Neutrophil (primary cell): ENCODE measurements at regions not wholly inside any gene's neighbourhood (a gene's known extent, or its start where the extent isn't known, plus 50 kb on each side); places are given as distances from the start of the nearest gene placed in this dataset.

Experiments used
- H3K27ac ChIP-seq: fragments of 200-600 bp; sonication (generic); 2 replicates; pipeline ENCODE4 v1.5.1; 2016; ENCODE audit warnings: mild to moderate bottlenecking, moderate library complexity
- H3K27me3 ChIP-seq: fragments of 200-600 bp; sonication (generic); 2 replicates; pipeline ENCODE4 v1.6.0; 2016; ENCODE audit warnings: mild to moderate bottlenecking
- H3K36me3 ChIP-seq: fragments of 200-600 bp; sonication (generic); 2 replicates; pipeline ENCODE4 v1.5.1; 2017
- H3K4me1 ChIP-seq, 2 experiments: fragments of 200-600 bp in 1 of 2; sonication (generic) in 1 of 2; 1 replicate in 1 of 2; 2 replicates in 1 of 2; pipeline versions ENCODE4 v1.5.1 to v1.6.1; 2013 to 2016; ENCODE audit warnings: low read depth in 1 of 2, low read length in 1 of 2, mild to moderate bottlenecking in 1 of 2, moderate library complexity in 1 of 2; ENCODE audit not compliant: control insufficient read depth in 1 of 2, insufficient read depth in 1 of 2
- H3K4me3 ChIP-seq, 2 experiments: fragments of 200-600 bp in 1 of 2; sonication (generic) in 1 of 2; 1 replicate in 1 of 2; 2 replicates in 1 of 2; pipeline ENCODE4 v1.5.1; 2013 to 2016; ENCODE audit warnings: low read depth in 1 of 2, low read length in 1 of 2, mild to moderate bottlenecking in 1 of 2, moderate library complexity in 1 of 2
- H3K9me3 ChIP-seq: fragments of 200-600 bp; sonication (generic); 2 replicates; pipeline ENCODE4 v1.5.1; 2016
- TF ChIP-seq, protein P1 (sequence below): fragments of 200-600 bp; sonication (generic); IDR thresholded peaks from 2 replicates; pipeline ENCODE4 v1.5.1; 2016; ENCODE audit warnings: antibody characterized with exemption

- H3K27ac ChIP-seq = no peak overlapping the region
- no peaks in the 10 kb centered on the region for H3K4me1 ChIP-seq
- no peaks in the 10 kb centered on the region for H3K36me3 ChIP-seq
- no peaks in the 10 kb centered on the region for H3K27me3 ChIP-seq
- no peak overlapping the region for H3K4me3 ChIP-seq
- TF ChIP-seq, protein P1, sequence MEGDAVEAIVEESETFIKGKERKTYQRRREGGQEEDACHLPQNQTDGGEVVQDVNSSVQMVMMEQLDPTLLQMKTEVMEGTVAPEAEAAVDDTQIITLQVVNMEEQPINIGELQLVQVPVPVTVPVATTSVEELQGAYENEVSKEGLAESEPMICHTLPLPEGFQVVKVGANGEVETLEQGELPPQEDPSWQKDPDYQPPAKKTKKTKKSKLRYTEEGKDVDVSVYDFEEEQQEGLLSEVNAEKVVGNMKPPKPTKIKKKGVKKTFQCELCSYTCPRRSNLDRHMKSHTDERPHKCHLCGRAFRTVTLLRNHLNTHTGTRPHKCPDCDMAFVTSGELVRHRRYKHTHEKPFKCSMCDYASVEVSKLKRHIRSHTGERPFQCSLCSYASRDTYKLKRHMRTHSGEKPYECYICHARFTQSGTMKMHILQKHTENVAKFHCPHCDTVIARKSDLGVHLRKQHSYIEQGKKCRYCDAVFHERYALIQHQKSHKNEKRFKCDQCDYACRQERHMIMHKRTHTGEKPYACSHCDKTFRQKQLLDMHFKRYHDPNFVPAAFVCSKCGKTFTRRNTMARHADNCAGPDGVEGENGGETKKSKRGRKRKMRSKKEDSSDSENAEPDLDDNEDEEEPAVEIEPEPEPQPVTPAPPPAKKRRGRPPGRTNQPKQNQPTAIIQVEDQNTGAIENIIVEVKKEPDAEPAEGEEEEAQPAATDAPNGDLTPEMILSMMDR = no peak
- no peaks in the 10 kb centered on the region for H3K9me3 ChIP-seq
Observed at GRCh38 chr16:80362816-80363215, 178.0 kb upstream of the DYNLRB2 start.

GRCh38 chr16:80356365-80356764 is 184.4 kb upstream of the DYNLRB2 start:
- Histone ChIP-seq H3K36me3 (no peaks in the 10 kb centered on the region), H3K27ac (no peak overlapping the region), H3K4me3 (no peak overlapping the region), H3K27me3 (no peaks in the 10 kb centered on the region), H3K4me1 (no peaks in the 10 kb centered on the region), H3K9me3 (no peaks in the 10 kb centered on the region)
- TF ChIP-seq, protein P1 = no peak

DNA sequence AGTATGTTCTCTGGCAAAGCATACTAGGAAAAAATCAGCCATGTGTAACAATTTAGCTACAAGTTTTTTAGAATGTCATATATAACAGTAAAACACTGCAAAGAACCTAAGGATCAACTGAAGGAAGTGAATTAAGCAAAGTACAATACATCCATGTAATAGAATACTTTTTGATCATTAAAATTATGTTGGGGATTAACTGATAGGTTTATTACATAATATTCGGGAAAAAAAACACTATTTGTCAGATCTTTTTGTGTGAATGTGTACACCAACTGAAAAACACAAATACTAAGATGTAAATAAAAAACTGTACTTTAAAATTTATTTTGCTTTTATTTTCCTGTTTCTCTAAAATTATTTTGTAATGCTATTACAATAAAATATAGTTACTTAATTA is 185.5 kb upstream of the DYNLRB2 start:
- TF ChIP-seq, protein P1 = no peak
- H3K4me3 ChIP-seq = no peak overlapping the region
- no peaks in the 10 kb centered on the region for H3K9me3 ChIP-seq
- no peaks in the 10 kb centered on the region for H3K36me3 ChIP-seq
- no peak overlapping the region for H3K27ac ChIP-seq
- H3K4me1 ChIP-seq = no peaks in the 10 kb centered on the region
- no peaks in the 10 kb centered on the region for H3K27me3 ChIP-seq

DNA sequence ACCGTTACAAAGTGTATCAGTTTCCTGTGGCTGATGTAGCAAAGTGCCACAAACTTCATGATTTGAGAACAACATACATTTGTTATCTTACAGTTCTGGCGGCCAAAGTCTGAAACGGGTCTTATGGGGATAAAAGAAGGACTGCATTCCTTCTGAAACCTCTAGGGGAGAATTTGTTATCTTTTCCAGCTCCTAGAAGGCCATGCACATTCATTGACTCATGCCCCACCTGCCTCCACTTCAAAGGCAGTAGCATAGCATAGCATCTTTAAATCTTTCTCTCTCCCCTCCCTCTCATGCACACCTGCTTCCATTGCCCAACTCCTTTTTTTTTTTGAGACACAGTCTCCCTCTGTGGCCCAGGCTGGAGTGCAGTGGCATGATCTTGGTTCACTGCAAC is 190.7 kb upstream of the DYNLRB2 start:
- Histone ChIP-seq H3K36me3 (no peaks in the 10 kb centered on the region), H3K9me3 (no peaks in the 10 kb centered on the region), H3K27me3 (no peaks in the 10 kb centered on the region), H3K27ac (no peak overlapping the region), H3K4me1 (no peaks in the 10 kb centered on the region), H3K4me3 (no peak overlapping the region)
- TF ChIP-seq, protein P1 = no peak

DNA sequence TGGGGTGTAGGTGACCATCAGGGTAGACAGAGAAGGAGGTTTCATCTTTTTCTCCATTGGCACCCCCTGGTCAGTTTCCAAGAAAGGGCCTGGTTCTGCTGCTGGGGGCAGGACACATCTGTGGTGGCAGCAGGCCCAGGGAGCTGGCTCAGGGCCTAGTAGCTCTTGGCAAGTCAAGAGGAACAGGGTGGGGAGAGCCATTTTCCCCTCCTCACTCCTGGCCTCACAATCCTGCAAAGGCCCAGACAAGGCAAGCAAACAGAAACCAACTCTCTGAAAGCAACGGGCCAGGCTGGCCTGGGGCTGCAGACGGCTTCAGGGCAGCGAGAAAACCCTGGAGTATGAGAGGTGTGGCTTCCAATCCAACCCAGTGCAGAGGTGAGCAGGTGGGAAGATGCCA is 192.9 kb upstream of the DYNLRB2 start:
- Histone ChIP-seq H3K4me3 (no peak overlapping the region), H3K27me3 (no peaks in the 10 kb centered on the region), H3K4me1 (no peaks in the 10 kb centered on the region)

More for the DNA sequence above, 192.9 kb upstream of the DYNLRB2 start:
- Histone ChIP-seq H3K36me3 (no peaks in the 10 kb centered on the region), H3K27ac (no peak overlapping the region), H3K9me3 (no peaks in the 10 kb centered on the region)
- TF ChIP-seq, protein P1 = no peak
